ENCODE measurements at regions not wholly inside any gene's neighbourhood (a gene's known extent, or its start where the extent isn't known, plus 50 kb on each side); places are given as distances from the start of the nearest gene placed in this dataset.

DNA sequence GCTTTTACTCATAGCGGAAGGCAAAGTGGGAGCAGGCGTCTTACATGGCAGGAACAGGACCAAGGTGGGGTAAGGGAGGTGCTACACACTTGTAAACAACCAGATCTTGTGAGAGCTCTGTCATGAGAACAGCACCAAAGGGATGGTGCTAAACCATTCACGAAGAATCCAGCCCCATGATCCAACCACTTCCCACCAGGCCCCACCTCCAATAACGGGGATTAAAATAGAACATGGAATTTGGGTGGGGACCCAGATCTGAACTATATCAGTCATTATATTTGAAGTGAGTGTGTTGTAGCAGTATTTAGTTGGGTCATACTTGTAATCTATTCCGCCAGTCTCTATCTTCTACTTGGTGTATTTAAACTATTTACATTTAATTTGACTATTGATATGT is 190.9 kb downstream of the RPLP1 start:
- TF ChIP-seq CTCF (conservative IDR thresholded peaks at IDR 0.05) = no peak
- TF ChIP-seq EZH2 (IDR thresholded peaks at IDR 0.05; ENCODE audit: low read depth) = no peak

Data from PC-9 (cell line).